Neural cell (in vitro differentiated cells): ENCODE measurements at regions not wholly inside any gene's neighbourhood (a gene's known extent, or its start where the extent isn't known, plus 50 kb on each side); places are given as distances from the start of the nearest gene placed in this dataset.

Source experiments
- CTCF ChIP-seq: fragments of 450-650 bp; IDR thresholded peaks from 2 replicates; pipeline ENCODE4 v1.5.1; 2014; ENCODE audit warnings: antibody characterized with exemption, mild to moderate bottlenecking, moderate library complexity; ENCODE audit not compliant: poor library complexity, severe bottlenecking
- EP300 ChIP-seq: fragments of 450-650 bp; conservative IDR thresholded peaks from 2 replicates; pipeline ENCODE4 v1.6.1; 2014; ENCODE audit warnings: antibody characterized with exemption, mild to moderate bottlenecking, moderate library complexity; ENCODE audit not compliant: poor library complexity, severe bottlenecking
- EZH2 ChIP-seq: fragments of 200-600, 300-800 bp; shearing (Covaris generic), sonication (generic); IDR thresholded peaks from 2 replicates; pipeline ENCODE4 v1.6.1; 2014; ENCODE audit warnings: antibody characterized with exemption, low read length, borderline replicate concordance, mild to moderate bottlenecking; ENCODE audit not compliant: insufficient read depth, poor library complexity, severe bottlenecking
- POLR2AphosphoS5 ChIP-seq: IDR thresholded peaks from 2 replicates; pipeline ENCODE4 v1.6.1; 2012
- RAD21 ChIP-seq: fragments of 450-650 bp; conservative IDR thresholded peaks from 2 replicates; pipeline ENCODE4 v1.6.1; 2014; ENCODE audit warnings: antibody characterized with exemption, mild to moderate bottlenecking, moderate library complexity
- REST ChIP-seq: IDR thresholded peaks from 2 replicates; pipeline ENCODE4 v1.6.1; 2012; ENCODE audit warnings: borderline replicate concordance
- SMC3 ChIP-seq: fragments of 450-650 bp; conservative IDR thresholded peaks from 2 replicates; pipeline ENCODE4 v1.6.1; 2014; ENCODE audit warnings: antibody characterized with exemption, mild to moderate bottlenecking, moderate library complexity; ENCODE audit not compliant: poor library complexity

GRCh38 chr5:126120939-126121338, 302.3 kb upstream of the GRAMD2B start:
- TF ChIP-seq CTCF (no peak), EZH2 (no peak), REST (no peak), EP300 (peak; percentile 83), RAD21 (peak; percentile 24), POLR2AphosphoS5 (peak; percentile 78), SMC3 (no peak)
